ENCODE measurements at regions not wholly inside any gene's neighbourhood (a gene's known extent, or its start where the extent isn't known, plus 50 kb on each side); places are given as distances from the start of the nearest gene placed in this dataset.

DNA sequence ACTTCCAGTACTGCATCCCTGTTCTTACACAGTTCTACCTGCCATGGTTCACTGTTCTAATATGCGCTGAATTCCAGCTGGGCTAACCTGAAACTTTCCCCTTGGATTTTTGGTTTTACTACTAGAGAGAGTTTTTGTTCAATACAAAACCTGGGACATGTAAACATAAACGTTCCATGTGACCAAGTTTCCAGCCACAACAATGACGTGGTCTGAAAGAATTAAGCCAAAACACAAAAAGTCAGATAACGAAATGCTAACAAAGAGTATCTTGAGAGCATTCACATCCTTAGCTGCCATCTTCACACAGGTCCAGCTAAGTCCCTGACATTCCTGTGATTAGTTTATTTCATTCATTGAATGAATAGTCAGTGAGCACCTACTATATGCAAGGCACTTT lies 467.0 kb upstream of the PKDCC start:
- DNase-seq (ENCODE audit: low read depth) = no peak
- TF ChIP-seq, protein P1, sequence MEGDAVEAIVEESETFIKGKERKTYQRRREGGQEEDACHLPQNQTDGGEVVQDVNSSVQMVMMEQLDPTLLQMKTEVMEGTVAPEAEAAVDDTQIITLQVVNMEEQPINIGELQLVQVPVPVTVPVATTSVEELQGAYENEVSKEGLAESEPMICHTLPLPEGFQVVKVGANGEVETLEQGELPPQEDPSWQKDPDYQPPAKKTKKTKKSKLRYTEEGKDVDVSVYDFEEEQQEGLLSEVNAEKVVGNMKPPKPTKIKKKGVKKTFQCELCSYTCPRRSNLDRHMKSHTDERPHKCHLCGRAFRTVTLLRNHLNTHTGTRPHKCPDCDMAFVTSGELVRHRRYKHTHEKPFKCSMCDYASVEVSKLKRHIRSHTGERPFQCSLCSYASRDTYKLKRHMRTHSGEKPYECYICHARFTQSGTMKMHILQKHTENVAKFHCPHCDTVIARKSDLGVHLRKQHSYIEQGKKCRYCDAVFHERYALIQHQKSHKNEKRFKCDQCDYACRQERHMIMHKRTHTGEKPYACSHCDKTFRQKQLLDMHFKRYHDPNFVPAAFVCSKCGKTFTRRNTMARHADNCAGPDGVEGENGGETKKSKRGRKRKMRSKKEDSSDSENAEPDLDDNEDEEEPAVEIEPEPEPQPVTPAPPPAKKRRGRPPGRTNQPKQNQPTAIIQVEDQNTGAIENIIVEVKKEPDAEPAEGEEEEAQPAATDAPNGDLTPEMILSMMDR (conservative IDR thresholded peaks at IDR 0.05; ENCODE audit: low read depth, low read length) = no peak
- no peak overlapping the region for H3K4me3 ChIP-seq (ENCODE audit: low read length)

DNA sequence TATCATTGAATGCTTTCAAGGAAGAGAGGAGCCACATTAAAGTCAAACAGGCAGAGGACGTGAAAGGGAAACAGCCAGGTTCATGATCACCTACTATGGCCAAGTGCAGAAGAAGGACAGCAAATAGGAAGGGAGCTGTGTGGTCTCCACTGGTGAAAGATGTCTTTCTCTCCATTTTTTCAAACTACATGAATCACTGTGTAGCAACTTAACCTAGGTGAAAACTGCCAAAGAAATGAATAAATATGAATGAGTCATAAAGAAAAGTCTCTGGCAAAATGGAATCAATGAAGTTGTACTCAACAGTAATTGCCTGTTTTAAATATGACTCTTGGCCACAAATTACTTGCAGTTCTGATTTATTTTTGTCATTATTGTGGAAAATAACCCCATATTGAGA lies 452.6 kb upstream of the PKDCC start:
- TF ChIP-seq, protein P1 (conservative IDR thresholded peaks at IDR 0.05; ENCODE audit: low read depth, low read length) = no peak
- no peak for DNase-seq (ENCODE audit: low read depth)
- no peak overlapping the region for H3K4me3 ChIP-seq (ENCODE audit: low read length)

DNA sequence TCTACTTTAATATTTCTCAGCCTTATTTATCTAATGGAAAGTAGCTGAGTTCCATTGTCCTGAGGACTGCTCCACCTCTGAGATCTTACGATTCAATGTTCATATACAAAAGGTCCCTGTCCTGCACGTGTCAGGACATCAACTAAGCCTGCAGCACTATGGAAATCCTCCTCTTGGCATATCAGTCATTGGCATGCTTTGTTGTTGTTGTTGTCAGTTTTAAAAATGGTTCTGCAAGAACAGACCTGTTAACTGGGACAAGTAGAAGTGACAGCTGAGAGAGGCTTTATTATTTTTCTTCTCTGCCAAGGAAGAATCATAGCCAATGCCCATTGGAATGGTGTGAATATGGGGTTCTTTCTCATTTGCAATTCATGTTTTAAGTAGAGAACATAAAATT lies 450.1 kb upstream of the PKDCC start:
- H3K4me3 ChIP-seq (ENCODE audit: low read length) = no peak overlapping the region
- TF ChIP-seq, protein P1 (conservative IDR thresholded peaks at IDR 0.05; ENCODE audit: low read depth, low read length) = no peak
- DNase-seq (ENCODE audit: low read depth) = no peak

DNA sequence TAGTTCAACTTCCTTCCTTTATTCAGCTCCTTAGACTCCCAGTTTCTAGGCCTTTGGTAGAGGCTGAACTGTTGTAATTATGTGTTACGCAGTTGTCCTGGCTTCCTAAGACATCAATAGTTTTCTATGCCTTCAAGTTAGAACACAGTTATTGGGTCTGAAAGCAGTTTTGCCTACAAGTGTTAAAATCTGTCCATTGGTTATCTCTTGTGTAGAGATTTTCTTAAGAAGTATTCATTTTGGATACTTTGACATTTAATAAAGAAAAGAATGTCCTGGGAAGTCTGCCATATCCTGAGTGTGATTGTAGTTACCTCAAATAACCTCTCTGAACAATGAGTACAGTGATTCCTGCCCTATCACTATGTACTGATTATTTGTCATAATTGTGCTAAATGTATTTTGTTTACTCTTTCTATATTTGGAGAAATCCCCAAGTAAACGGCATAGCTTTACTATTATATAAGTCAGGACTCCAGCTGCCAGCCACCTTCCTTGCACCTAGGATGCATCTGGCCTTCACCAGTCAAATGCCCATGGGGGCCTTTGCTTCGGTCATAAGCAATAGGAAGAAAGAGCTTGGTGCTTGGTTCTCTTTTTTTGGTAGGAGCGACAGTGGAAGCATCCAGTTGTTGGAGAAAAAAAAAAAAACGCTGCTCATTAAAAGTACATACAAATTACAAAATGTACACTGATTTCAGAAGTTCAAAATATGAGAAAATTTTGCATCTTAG lies 449.5 kb upstream of the PKDCC start:
- H3K4me3 ChIP-seq (ENCODE audit: low read length) = no peak overlapping the region
- DNase-seq (ENCODE audit: low read depth) = peak; percentile 60
- TF ChIP-seq, protein P1 (conservative IDR thresholded peaks at IDR 0.05; ENCODE audit: low read depth, low read length) = no peak

DNA sequence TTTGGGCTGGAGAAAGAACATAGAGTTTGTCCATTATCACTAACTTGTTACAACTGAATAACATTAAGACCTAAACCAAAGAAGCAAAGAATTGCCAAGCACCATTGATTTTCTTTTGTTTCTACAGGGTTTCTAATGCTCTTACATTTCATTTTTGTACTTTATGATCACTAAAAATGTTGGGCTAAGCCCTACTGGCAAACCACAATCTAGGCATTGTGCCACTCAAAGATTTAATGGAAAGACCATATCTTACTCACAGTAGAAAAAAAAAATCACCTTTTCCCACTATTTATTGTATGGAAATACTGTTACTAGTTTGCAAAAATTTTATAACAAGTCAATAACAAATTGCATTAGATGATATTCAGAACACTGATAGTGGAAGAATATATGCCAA lies 447.4 kb upstream of the PKDCC start:
- TF ChIP-seq, protein P1 (conservative IDR thresholded peaks at IDR 0.05; ENCODE audit: low read depth, low read length) = no peak
- no peak overlapping the region for H3K4me3 ChIP-seq (ENCODE audit: low read length)
- DNase-seq (ENCODE audit: low read depth) = peak; percentile 68

DNA sequence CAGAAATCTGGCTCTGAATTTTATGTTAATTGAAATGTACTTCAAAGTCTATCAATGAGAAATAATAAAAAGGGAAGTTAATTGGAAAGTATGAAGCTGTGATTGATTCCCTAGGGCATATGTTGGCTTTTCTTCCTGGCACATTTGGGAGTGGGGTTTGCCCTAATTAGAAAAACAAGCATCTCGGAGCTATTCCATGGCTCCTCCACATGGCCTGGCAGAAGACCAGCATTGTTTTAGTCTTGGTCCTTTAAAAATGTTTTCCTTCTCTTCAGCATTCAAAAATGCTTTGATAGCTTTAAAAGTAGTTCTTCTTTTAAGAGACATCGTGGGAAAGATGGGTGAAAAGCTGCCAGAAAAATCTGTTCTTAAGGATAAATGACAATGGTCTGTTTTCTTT lies 445.5 kb upstream of the PKDCC start:
- no peak for DNase-seq (ENCODE audit: low read depth)
- H3K4me3 ChIP-seq (ENCODE audit: low read length) = no peak overlapping the region
- TF ChIP-seq, protein P1 (conservative IDR thresholded peaks at IDR 0.05; ENCODE audit: low read depth, low read length) = no peak

DNA sequence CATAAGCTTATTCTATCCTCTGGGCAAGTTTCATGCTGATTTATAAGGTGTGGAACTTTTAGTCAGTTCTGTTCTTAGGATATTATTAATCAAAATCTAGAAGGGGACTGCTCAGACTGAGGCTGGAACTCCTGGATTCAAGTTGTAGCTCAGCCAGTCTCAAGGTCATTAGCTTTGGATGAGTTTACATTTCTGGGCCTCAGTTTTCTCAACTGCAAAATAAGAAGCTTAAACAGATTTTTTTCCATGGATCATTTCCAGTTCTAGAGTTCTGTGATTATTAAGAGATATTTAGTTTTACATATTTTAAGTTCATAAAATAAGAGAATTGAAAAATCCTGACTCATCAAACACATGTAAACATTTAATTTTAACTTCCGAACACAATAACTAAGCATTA lies 442.5 kb upstream of the PKDCC start:
- DNase-seq (ENCODE audit: low read depth) = no peak
- TF ChIP-seq, protein P1 (conservative IDR thresholded peaks at IDR 0.05; ENCODE audit: low read depth, low read length) = no peak
- no peak overlapping the region for H3K4me3 ChIP-seq (ENCODE audit: low read length)

All from retinal pigment epithelial cell (primary cell).